ENCODE measurements at regions not wholly inside any gene's neighbourhood (a gene's known extent, or its start where the extent isn't known, plus 50 kb on each side); places are given as distances from the start of the nearest gene placed in this dataset.

DNA sequence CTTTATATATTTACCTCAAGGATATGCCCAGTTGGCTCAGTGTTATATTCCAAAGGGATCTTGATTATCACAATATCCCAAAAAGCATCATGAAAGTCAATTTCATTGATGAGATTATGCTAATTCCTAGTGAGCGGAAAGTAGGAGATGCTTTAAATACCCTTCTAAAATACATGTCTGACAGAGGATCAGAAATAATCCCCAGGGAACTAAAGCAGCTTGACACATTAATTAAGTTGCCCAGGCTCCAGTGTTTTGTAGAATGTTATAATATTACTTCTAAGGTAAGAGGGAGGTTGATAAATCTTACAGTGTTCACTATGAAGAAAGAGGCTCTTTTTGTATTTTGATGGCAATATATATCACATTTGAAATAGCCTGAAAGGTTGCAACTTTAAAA is 767.5 kb upstream of the ROBO1 start:
- no TSS peak for BruUV-seq (replicated peaks)
- H3K9me1 ChIP-seq (ENCODE audit: control insufficient read depth, insufficient read depth, low read length), result no peaks in the 10 kb centered on the region
- H3K4me2 ChIP-seq (ENCODE audit: insufficient read depth, low read length), result no peak overlapping the region
- no peaks in the 10 kb centered on the region for H3K27me3 ChIP-seq (ENCODE audit: control insufficient read depth in 2 of 2, insufficient read depth in 2 of 2, low read length in 2 of 2)
- intact Hi-C loops (cut with micrococcal nuclease), result no loop called here
- no peaks in the 10 kb centered on the region for H3K36me3 ChIP-seq (ENCODE audit: control insufficient read depth, insufficient read depth, low read length)
- H3K79me2 ChIP-seq (ENCODE audit: control insufficient read depth, insufficient read depth, low read length), result no peaks in the 10 kb centered on the region
- no peak overlapping the region for H3K27ac ChIP-seq (ENCODE audit: extremely low read depth, low read depth, low read length)
- no peak for DNase-seq (ENCODE audit: extremely low read depth in 1 of 4, low spot score in 3 of 4)
- H4K20me1 ChIP-seq (replicated peaks; ENCODE audit: control insufficient read depth, insufficient read depth, low read length), result no peaks in the 10 kb centered on the region
- no peak for ATAC-seq
- H3K4me3 ChIP-seq, result no peak overlapping the region
- FAIRE-seq, result no peak
- POLR2A ChIA-PET, result no interaction called here
- no peaks in the 10 kb centered on the region for H3K9me3 ChIP-seq (replicated peaks; ENCODE audit: control insufficient read depth, insufficient read depth, low read depth, low read length)
- CTCF ChIA-PET (ENCODE audit: low intra/inter-chr PET ratio), result no interaction called here
- in situ Hi-C loops (cut with MboI), result no loop called here
- H2AFZ ChIP-seq (ENCODE audit: low read depth, low read length), result no peak overlapping the region
- 0% methylated on average over 1 of the region's 1 CpG for WGBS (ENCODE audit: insufficient coverage, low coverage, missing lambda C conversion rate)
- no peak overlapping the region for H3K9ac ChIP-seq (ENCODE audit: insufficient read depth in 1 of 2, low read depth in 2 of 2, low read length in 2 of 2)
- H3K4me1 ChIP-seq (replicated peaks in 1 of 2; ENCODE audit: control insufficient read depth in 2 of 2, insufficient read depth in 2 of 2, low read length in 2 of 2), result no peaks in the 10 kb centered on the region
- TF ChIP-seq EZH2 (IDR thresholded peaks at IDR 0.05; ENCODE audit: borderline replicate concordance, low read depth, low read length), result no peak
- no peak for TF ChIP-seq GATAD2B (IDR thresholded peaks at IDR 0.05; ENCODE audit: borderline replicate concordance)
- no peak for TF ChIP-seq ATF7 (IDR thresholded peaks at IDR 0.05)
- TF ChIP-seq, protein P1, sequence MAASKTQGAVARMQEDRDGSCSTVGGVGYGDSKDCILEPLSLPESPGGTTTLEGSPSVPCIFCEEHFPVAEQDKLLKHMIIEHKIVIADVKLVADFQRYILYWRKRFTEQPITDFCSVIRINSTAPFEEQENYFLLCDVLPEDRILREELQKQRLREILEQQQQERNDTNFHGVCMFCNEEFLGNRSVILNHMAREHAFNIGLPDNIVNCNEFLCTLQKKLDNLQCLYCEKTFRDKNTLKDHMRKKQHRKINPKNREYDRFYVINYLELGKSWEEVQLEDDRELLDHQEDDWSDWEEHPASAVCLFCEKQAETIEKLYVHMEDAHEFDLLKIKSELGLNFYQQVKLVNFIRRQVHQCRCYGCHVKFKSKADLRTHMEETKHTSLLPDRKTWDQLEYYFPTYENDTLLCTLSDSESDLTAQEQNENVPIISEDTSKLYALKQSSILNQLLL (CRISPR knock-in tag; IDR thresholded peaks at IDR 0.05; ENCODE audit: borderline replicate concordance), result no peak
- TF ChIP-seq ATF1 (CRISPR knock-in tag; IDR thresholded peaks at IDR 0.05), result no peak
- no peak for TF ChIP-seq ATF1 (tag; IDR thresholded peaks at IDR 0.05)
- no peak for TF ChIP-seq ZNF830 (CRISPR knock-in tag; IDR thresholded peaks at IDR 0.05)
- TF ChIP-seq SNRNP70 (optimal IDR thresholded peaks at IDR 0.05; ENCODE audit: low read depth, low read length), result no peak
- TF ChIP-seq CTBP1 (IDR thresholded peaks at IDR 0.05; ENCODE audit: borderline replicate concordance), result no peak
- TF ChIP-seq ZNF174 (CRISPR knock-in tag; IDR thresholded peaks at IDR 0.05), result no peak
- no peak for TF ChIP-seq ZNF76 (CRISPR knock-in tag; IDR thresholded peaks at IDR 0.05; ENCODE audit: borderline replicate concordance)
- TF ChIP-seq, protein P2, sequence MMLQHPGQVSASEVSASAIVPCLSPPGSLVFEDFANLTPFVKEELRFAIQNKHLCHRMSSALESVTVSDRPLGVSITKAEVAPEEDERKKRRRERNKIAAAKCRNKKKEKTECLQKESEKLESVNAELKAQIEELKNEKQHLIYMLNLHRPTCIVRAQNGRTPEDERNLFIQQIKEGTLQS (IDR thresholded peaks at IDR 0.05), result no peak
- TF ChIP-seq, protein P2 (CRISPR knock-in tag; conservative IDR thresholded peaks at IDR 0.05), result no peak
- TF ChIP-seq ADNP (tag; IDR thresholded peaks at IDR 0.05), result no peak
- TF ChIP-seq, protein P3, sequence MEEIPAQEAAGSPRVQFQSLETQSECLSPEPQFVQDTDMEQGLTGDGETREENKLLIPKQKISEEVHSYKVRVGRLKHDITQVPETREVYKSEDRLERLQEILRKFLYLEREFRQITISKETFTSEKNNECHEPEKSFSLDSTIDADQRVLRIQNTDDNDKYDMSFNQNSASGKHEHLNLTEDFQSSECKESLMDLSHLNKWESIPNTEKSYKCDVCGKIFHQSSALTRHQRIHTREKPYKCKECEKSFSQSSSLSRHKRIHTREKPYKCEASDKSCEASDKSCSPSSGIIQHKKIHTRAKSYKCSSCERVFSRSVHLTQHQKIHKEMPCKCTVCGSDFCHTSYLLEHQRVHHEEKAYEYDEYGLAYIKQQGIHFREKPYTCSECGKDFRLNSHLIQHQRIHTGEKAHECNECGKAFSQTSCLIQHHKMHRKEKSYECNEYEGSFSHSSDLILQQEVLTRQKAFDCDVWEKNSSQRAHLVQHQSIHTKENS (CRISPR knock-in tag; IDR thresholded peaks at IDR 0.05), result no peak

Data from K562 (cell line).